ENCODE measurements at regions not wholly inside any gene's neighbourhood (a gene's known extent, or its start where the extent isn't known, plus 50 kb on each side); places are given as distances from the start of the nearest gene placed in this dataset.
"Not testable (repeated sequence)": the region's sequence is repeated elsewhere in the genome, so short reads cannot be mapped to it uniquely, and the experiment has no call there.

DNA sequence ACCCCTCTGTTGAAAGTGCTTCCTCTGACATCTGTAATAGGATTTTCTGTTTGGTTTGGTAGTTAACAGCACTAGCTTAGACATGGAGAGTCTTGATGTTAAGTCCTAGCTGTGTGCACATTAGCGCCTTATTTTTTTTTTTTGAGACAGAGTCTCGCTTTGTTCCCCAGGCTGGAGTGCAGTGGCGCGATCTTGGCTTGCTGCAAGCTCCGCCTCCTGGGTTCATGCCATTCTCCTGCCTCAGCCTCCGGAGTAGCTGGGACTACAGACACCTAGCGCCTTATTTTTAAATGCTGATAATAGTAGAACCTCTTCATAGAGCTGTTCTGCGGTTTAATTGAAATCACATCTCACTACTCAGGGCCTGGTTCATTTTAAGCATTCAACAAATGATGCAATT is 131.5 kb downstream of the PLCE1 start:
- TF ChIP-seq, protein P1, sequence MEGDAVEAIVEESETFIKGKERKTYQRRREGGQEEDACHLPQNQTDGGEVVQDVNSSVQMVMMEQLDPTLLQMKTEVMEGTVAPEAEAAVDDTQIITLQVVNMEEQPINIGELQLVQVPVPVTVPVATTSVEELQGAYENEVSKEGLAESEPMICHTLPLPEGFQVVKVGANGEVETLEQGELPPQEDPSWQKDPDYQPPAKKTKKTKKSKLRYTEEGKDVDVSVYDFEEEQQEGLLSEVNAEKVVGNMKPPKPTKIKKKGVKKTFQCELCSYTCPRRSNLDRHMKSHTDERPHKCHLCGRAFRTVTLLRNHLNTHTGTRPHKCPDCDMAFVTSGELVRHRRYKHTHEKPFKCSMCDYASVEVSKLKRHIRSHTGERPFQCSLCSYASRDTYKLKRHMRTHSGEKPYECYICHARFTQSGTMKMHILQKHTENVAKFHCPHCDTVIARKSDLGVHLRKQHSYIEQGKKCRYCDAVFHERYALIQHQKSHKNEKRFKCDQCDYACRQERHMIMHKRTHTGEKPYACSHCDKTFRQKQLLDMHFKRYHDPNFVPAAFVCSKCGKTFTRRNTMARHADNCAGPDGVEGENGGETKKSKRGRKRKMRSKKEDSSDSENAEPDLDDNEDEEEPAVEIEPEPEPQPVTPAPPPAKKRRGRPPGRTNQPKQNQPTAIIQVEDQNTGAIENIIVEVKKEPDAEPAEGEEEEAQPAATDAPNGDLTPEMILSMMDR (IDR thresholded peaks at IDR 0.05) = not testable (repeated sequence)
- not testable (repeated sequence) for TF ChIP-seq BHLHE40 (IDR thresholded peaks at IDR 0.05; ENCODE audit: low read depth, low read length)

All from A549 (cell line).